ENCODE measurements at regions not wholly inside any gene's neighbourhood (a gene's known extent, or its start where the extent isn't known, plus 50 kb on each side); places are given as distances from the start of the nearest gene placed in this dataset.

- DNase-seq, result no peak
Measured at GRCh38 chr2:174667250-174667860, 69.8 kb upstream of the WIPF1 start.

GRCh38 chr2:174666845-174667244 is 69.2 kb upstream of the WIPF1 start:
- no peak for DNase-seq

DNA sequence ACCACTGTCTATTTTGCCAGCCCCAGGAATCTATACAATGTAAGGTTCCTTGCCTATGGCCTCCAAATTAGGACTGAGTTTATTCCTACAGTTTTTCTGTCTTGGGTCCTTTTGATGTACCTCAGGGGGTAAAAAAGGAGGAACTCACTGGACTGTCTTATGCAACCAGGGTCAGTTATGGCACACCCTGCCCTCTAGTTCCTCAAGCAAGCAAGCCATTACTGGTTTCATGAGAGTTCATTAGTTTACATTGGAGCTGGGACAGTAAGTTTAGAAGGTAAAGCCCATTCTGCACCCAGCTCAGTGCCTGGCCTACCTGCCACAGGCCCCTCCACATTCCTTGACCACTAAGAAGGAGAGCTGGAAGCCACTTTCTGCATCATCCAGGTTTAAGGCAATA is 68.7 kb upstream of the WIPF1 start:
- DNase-seq, result no peak

GRCh38 chr2:174664084-174664759 is 66.6 kb upstream of the WIPF1 start:
- no peak for DNase-seq

GRCh38 chr2:174663550-174663949 is 65.9 kb upstream of the WIPF1 start:
- DNase-seq, result no peak

DNA sequence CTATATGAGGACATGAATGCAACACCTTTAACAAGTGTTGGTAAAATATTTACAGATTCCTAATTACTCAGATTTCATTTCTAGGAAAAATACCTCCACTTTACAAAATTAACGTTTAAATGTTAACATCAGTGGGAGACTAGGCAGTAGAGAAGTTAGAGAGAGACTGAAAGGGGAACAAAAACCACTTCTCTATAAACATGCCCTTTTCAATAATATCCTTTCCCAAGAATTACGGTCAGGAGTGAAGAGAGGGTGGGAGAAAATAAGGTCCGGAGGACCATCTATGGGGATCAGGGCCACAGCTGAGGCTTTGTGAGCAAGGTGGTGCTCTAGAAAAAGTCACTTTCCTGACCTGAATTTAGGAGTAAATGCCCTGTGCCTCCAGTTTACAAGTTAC is 65.3 kb upstream of the WIPF1 start:
- no peak for DNase-seq

- DNase-seq, result no peak
Measured at GRCh38 chr2:174662459-174662858, 64.9 kb upstream of the WIPF1 start.

GRCh38 chr2:174660984-174661675 is 63.5 kb upstream of the WIPF1 start:
- no peak for DNase-seq

- no peak for DNase-seq
Measured at GRCh38 chr2:174659069-174659900, 61.7 kb upstream of the WIPF1 start.

- no peak for DNase-seq
Measured at GRCh38 chr2:174656676-174657176, 59.1 kb upstream of the WIPF1 start.

GRCh38 chr2:174656035-174656434 is 58.4 kb upstream of the WIPF1 start:
- DNase-seq, result no peak

- DNase-seq, result no peak
Measured at GRCh38 chr2:174654419-174654941, 56.9 kb upstream of the WIPF1 start.

DNA sequence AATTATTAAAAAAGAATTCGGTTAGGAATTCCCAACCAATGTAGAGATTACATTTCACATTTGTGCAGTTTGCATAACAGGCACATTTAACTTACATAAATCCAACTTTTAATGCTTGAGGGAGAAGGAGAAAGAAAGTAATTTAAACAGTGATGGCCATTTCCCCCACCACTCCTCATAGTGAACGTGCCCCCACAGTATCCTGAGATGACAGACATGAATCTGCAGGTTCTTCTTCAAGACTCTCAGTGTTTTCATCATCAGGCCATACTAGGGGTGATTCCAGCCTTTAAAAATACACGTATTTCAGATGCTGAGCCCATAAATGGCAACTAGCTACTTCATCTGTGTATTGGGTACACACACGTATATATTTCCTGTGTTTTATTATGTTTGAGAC is 51.3 kb upstream of the WIPF1 start:
- no peak for DNase-seq

All from CD4-positive, alpha-beta T cell treated with Interferon gamma for 1 hour (primary cell).